ENCODE measurements at regions not wholly inside any gene's neighbourhood (a gene's known extent, or its start where the extent isn't known, plus 50 kb on each side); places are given as distances from the start of the nearest gene placed in this dataset.

DNA sequence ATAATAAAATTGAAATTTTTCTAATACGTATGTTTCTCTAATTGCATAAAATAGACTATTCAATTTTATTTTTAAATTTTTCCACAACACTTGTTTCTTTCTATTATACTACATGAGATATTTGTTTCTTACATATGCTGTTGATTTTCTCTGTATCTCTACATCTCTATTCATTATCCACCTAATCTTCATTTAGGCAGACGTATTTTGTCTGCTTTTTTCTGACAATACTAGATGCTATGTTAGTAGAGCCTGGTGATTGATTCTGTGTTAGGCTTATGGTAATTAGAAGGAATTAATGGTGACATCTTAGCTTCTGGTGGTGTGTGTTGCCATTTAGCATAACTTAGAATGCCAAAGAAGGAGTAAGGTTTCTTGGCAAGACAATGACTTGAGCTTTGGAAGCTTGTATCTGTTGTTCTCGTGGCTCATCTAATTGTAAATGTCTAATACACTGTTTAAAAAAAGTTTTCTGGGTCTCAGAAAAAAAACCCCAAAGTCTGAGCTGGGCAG lies 1610.7 kb upstream of the PCDH20 start:
- Histone ChIP-seq H3K27ac (ENCODE audit: low read depth in 1 of 2, low read length in 2 of 2) (no peak overlapping the region), H3K4me1 (ENCODE audit: control insufficient read depth in 4 of 4, insufficient read depth in 4 of 4, low read length in 3 of 4) (no peaks in the 10 kb centered on the region), H3K27me3 (ENCODE audit: control insufficient read depth in 4 of 4, insufficient read depth in 4 of 4, low read length in 3 of 4) (no peaks in the 10 kb centered on the region), H3K9me3 (ENCODE audit: control insufficient read depth in 4 of 4, low read length in 3 of 4) (no peaks in the 10 kb centered on the region), H3K9ac (ENCODE audit: low read depth in 1 of 2, low read length in 2 of 2) (no peak overlapping the region), H3K36me3 (ENCODE audit: control insufficient read depth in 4 of 4, insufficient read depth in 3 of 4, low read depth in 1 of 4, low read length in 3 of 4) (no peaks in the 10 kb centered on the region), H3K4me3 (ENCODE audit: low read depth in 1 of 3, low read length in 3 of 3) (no peak overlapping the region)
- no peak for DNase-seq (ENCODE audit: low spot score)
- 73% methylated on average over 3 of the region's 3 CpGs for WGBS
- TF ChIP-seq YY1 (IDR thresholded peaks at IDR 0.05) = no peak

DNA sequence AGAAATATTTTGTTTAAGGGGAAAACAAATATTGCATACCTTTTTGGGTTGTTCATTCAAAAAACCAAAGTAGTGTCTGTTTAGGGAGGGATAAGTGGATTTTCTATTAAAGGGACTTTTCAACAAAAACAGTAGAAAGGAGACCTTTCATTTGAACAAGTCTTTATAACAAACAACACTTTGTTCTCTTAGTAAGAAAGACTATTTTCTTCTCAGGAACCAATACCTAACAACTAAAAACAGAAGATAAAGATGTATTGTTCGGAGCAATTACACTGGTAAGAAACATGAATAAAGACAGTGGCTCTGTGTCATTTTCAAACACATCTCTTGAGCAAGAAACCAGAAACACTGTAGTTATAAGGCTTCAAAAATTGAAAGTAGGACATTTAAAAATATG lies 1610.1 kb upstream of the PCDH20 start:
- no peak for TF ChIP-seq SP1 (IDR thresholded peaks at IDR 0.05)
- TF ChIP-seq, protein P1, sequence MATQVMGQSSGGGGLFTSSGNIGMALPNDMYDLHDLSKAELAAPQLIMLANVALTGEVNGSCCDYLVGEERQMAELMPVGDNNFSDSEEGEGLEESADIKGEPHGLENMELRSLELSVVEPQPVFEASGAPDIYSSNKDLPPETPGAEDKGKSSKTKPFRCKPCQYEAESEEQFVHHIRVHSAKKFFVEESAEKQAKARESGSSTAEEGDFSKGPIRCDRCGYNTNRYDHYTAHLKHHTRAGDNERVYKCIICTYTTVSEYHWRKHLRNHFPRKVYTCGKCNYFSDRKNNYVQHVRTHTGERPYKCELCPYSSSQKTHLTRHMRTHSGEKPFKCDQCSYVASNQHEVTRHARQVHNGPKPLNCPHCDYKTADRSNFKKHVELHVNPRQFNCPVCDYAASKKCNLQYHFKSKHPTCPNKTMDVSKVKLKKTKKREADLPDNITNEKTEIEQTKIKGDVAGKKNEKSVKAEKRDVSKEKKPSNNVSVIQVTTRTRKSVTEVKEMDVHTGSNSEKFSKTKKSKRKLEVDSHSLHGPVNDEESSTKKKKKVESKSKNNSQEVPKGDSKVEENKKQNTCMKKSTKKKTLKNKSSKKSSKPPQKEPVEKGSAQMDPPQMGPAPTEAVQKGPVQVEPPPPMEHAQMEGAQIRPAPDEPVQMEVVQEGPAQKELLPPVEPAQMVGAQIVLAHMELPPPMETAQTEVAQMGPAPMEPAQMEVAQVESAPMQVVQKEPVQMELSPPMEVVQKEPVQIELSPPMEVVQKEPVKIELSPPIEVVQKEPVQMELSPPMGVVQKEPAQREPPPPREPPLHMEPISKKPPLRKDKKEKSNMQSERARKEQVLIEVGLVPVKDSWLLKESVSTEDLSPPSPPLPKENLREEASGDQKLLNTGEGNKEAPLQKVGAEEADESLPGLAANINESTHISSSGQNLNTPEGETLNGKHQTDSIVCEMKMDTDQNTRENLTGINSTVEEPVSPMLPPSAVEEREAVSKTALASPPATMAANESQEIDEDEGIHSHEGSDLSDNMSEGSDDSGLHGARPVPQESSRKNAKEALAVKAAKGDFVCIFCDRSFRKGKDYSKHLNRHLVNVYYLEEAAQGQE (IDR thresholded peaks at IDR 0.05) = no peak
- no peak for TF ChIP-seq GABPA (IDR thresholded peaks at IDR 0.05 in 1 of 2, conservative IDR thresholded peaks at IDR 0.05 in 1 of 2)
- TF ChIP-seq, protein P2, sequence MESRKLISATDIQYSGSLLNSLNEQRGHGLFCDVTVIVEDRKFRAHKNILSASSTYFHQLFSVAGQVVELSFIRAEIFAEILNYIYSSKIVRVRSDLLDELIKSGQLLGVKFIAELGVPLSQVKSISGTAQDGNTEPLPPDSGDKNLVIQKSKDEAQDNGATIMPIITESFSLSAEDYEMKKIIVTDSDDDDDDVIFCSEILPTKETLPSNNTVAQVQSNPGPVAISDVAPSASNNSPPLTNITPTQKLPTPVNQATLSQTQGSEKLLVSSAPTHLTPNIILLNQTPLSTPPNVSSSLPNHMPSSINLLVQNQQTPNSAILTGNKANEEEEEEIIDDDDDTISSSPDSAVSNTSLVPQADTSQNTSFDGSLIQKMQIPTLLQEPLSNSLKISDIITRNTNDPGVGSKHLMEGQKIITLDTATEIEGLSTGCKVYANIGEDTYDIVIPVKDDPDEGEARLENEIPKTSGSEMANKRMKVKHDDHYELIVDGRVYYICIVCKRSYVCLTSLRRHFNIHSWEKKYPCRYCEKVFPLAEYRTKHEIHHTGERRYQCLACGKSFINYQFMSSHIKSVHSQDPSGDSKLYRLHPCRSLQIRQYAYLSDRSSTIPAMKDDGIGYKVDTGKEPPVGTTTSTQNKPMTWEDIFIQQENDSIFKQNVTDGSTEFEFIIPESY (IDR thresholded peaks at IDR 0.05) = no peak
- TF ChIP-seq HNF4A (conservative IDR thresholded peaks at IDR 0.05) = no peak
- no peak for TF ChIP-seq YY1 (IDR thresholded peaks at IDR 0.05)
- no peak for TF ChIP-seq RXRA (IDR thresholded peaks at IDR 0.05)
- no peak for TF ChIP-seq EGR1 (IDR thresholded peaks at IDR 0.05; ENCODE audit: low read depth in 2 of 2)
- TF ChIP-seq, protein P3, sequence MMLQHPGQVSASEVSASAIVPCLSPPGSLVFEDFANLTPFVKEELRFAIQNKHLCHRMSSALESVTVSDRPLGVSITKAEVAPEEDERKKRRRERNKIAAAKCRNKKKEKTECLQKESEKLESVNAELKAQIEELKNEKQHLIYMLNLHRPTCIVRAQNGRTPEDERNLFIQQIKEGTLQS (IDR thresholded peaks at IDR 0.05) = no peak
- TF ChIP-seq TAF1 (conservative IDR thresholded peaks at IDR 0.05) = no peak
- no peak for TF ChIP-seq RAD21 (IDR thresholded peaks at IDR 0.05)
- no peak for TF ChIP-seq JUND (IDR thresholded peaks at IDR 0.05)
- 71% methylated on average over 1 of the region's 1 CpG for WGBS
- no peaks in the 10 kb centered on the region for H3K27me3 ChIP-seq (ENCODE audit: control insufficient read depth in 4 of 4, insufficient read depth in 4 of 4, low read length in 3 of 4)
- H3K9ac ChIP-seq (ENCODE audit: low read depth in 1 of 2, low read length in 2 of 2) = no peak overlapping the region
- H3K36me3 ChIP-seq (ENCODE audit: control insufficient read depth in 4 of 4, insufficient read depth in 3 of 4, low read depth in 1 of 4, low read length in 3 of 4) = no peaks in the 10 kb centered on the region
- no peaks in the 10 kb centered on the region for H3K4me1 ChIP-seq (ENCODE audit: control insufficient read depth in 4 of 4, insufficient read depth in 4 of 4, low read length in 3 of 4)
- H3K27ac ChIP-seq (ENCODE audit: low read depth in 1 of 2, low read length in 2 of 2) = no peak overlapping the region
- no peak overlapping the region for H3K4me3 ChIP-seq (ENCODE audit: low read depth in 1 of 3, low read length in 3 of 3)
- no peaks in the 10 kb centered on the region for H3K9me3 ChIP-seq (ENCODE audit: control insufficient read depth in 4 of 4, low read length in 3 of 4)
- DNase-seq (ENCODE audit: low spot score) = no peak

DNA sequence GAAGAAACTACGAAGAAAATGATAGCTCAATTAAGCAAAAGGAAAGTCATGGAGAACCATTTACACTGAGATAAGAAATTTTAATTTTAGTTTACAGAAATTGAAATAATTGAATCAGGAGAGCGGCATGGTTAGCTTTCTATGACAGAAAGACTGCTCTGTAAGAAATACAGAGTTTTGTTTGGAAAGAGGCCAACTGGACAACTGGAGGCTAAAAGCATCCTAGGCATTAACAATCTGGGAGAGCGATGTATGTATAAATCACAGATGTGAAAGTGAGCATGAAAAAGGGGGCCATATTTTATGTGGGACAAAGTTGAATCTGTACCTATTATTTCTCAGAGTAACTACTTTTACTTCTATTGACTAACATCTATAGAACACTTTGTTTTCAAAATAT lies 1608.8 kb upstream of the PCDH20 start:
- TF ChIP-seq GABPA (IDR thresholded peaks at IDR 0.05 in 1 of 2, conservative IDR thresholded peaks at IDR 0.05 in 1 of 2) (no peak), FOXA2 (IDR thresholded peaks at IDR 0.05) (no peak), HNF4G (IDR thresholded peaks at IDR 0.05) (no peak), EGR1 (IDR thresholded peaks at IDR 0.05; ENCODE audit: low read depth in 2 of 2) (no peak), NR2F2 (IDR thresholded peaks at IDR 0.05) (no peak), TAF1 (conservative IDR thresholded peaks at IDR 0.05) (no peak), JUND (IDR thresholded peaks at IDR 0.05) (no peak), FOXA1 (IDR thresholded peaks at IDR 0.05) (no peak), YY1 (IDR thresholded peaks at IDR 0.05) (no peak)
- TF ChIP-seq, protein P4, sequence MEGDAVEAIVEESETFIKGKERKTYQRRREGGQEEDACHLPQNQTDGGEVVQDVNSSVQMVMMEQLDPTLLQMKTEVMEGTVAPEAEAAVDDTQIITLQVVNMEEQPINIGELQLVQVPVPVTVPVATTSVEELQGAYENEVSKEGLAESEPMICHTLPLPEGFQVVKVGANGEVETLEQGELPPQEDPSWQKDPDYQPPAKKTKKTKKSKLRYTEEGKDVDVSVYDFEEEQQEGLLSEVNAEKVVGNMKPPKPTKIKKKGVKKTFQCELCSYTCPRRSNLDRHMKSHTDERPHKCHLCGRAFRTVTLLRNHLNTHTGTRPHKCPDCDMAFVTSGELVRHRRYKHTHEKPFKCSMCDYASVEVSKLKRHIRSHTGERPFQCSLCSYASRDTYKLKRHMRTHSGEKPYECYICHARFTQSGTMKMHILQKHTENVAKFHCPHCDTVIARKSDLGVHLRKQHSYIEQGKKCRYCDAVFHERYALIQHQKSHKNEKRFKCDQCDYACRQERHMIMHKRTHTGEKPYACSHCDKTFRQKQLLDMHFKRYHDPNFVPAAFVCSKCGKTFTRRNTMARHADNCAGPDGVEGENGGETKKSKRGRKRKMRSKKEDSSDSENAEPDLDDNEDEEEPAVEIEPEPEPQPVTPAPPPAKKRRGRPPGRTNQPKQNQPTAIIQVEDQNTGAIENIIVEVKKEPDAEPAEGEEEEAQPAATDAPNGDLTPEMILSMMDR (IDR thresholded peaks at IDR 0.05; ENCODE audit: low read depth, low read length, missing input control) = no peak
- TF ChIP-seq, protein P2 (IDR thresholded peaks at IDR 0.05) = no peak
- TF ChIP-seq, protein P3 (IDR thresholded peaks at IDR 0.05) = no peak
- Histone ChIP-seq H3K4me1 (ENCODE audit: control insufficient read depth in 4 of 4, insufficient read depth in 4 of 4, low read length in 3 of 4) (no peaks in the 10 kb centered on the region), H3K27ac (ENCODE audit: low read depth in 1 of 2, low read length in 2 of 2) (no peak overlapping the region), H3K9ac (ENCODE audit: low read depth in 1 of 2, low read length in 2 of 2) (no peak overlapping the region), H3K4me3 (ENCODE audit: low read depth in 1 of 3, low read length in 3 of 3) (no peak overlapping the region), H3K27me3 (ENCODE audit: control insufficient read depth in 4 of 4, insufficient read depth in 4 of 4, low read length in 3 of 4) (no peaks in the 10 kb centered on the region), H3K36me3 (ENCODE audit: control insufficient read depth in 4 of 4, insufficient read depth in 3 of 4, low read depth in 1 of 4, low read length in 3 of 4) (no peaks in the 10 kb centered on the region), H3K9me3 (ENCODE audit: control insufficient read depth in 4 of 4, low read length in 3 of 4) (no peaks in the 10 kb centered on the region)
- DNase-seq (ENCODE audit: low spot score) = no peak
- 76% methylated on average over 3 of the region's 3 CpGs for WGBS

Data from liver (tissue), 8 donors.